ENCODE measurements at regions not wholly inside any gene's neighbourhood (a gene's known extent, or its start where the extent isn't known, plus 50 kb on each side); places are given as distances from the start of the nearest gene placed in this dataset.

GRCh38 chr13:61965756-61966155, 550.1 kb upstream of the PCDH20 start:
- TF ChIP-seq EP300 (IDR thresholded peaks at IDR 0.05) (no peak), POLR2AphosphoS5 (IDR thresholded peaks at IDR 0.05) (no peak), POLR2A (IDR thresholded peaks at IDR 0.05) (no peak), CTCF (IDR thresholded peaks at IDR 0.05) (no peak)
- 85 to 93% methylated on average over 3 to 4 of the region's 4 CpGs for WGBS, 2 donors (ENCODE audit: low coverage in 1 of 2)
- Histone ChIP-seq H3K36me3 (no peaks in the 10 kb centered on the region), H3K27me3 (no peaks in the 10 kb centered on the region), H3K4me1 (no peaks in the 10 kb centered on the region), H3K9me3 (no peaks in the 10 kb centered on the region), H3K27ac (no peak overlapping the region), H3K4me3 (no peak overlapping the region)
- ATAC-seq = no peak

- Histone ChIP-seq H3K27ac (no peak overlapping the region), H3K36me3 (no peaks in the 10 kb centered on the region), H3K9me3 (no peaks in the 10 kb centered on the region), H3K27me3 (no peaks in the 10 kb centered on the region), H3K4me3 (no peak overlapping the region), H3K4me1 (no peaks in the 10 kb centered on the region)
- ATAC-seq = no peak
- TF ChIP-seq POLR2A (IDR thresholded peaks at IDR 0.05) = no peak
- no peak for TF ChIP-seq POLR2AphosphoS5 (IDR thresholded peaks at IDR 0.05)
- TF ChIP-seq EP300 (IDR thresholded peaks at IDR 0.05) = no peak
- no peak for TF ChIP-seq CTCF (IDR thresholded peaks at IDR 0.05)
Measured at GRCh38 chr13:61960981-61961380, 545.3 kb upstream of the PCDH20 start.

GRCh38 chr13:61954092-61954491, 538.4 kb upstream of the PCDH20 start:
- H3K36me3 ChIP-seq = no peaks in the 10 kb centered on the region
- no peak overlapping the region for H3K27ac ChIP-seq
- H3K9me3 ChIP-seq = no peaks in the 10 kb centered on the region
- no peaks in the 10 kb centered on the region for H3K27me3 ChIP-seq
- WGBS, 2 donors (ENCODE audit: low coverage in 1 of 2) = 7 to 30% methylated on average over 3 of the region's 3 CpGs
- TF ChIP-seq CTCF (IDR thresholded peaks at IDR 0.05) (peak in 1 of 4 experiments; percentile 29), EP300 (IDR thresholded peaks at IDR 0.05) (no peak)
- no peak for ATAC-seq
- H3K4me3 ChIP-seq = no peak overlapping the region
- H3K4me1 ChIP-seq = no peaks in the 10 kb centered on the region

GRCh38 chr13:61950828-61951227, 535.2 kb upstream of the PCDH20 start:
- no peak for ATAC-seq
- Histone ChIP-seq H3K36me3 (no peaks in the 10 kb centered on the region), H3K4me1 (no peaks in the 10 kb centered on the region), H3K27ac (no peak overlapping the region), H3K27me3 (no peaks in the 10 kb centered on the region), H3K9me3 (no peaks in the 10 kb centered on the region), H3K4me3 (no peak overlapping the region)
- WGBS, 2 donors (ENCODE audit: low coverage in 1 of 2) = 95% methylated on average over 6 to 8 of the region's 8 CpGs
- TF ChIP-seq CTCF (IDR thresholded peaks at IDR 0.05) = no peak
- no peak for TF ChIP-seq POLR2AphosphoS5 (IDR thresholded peaks at IDR 0.05)
- no peak for TF ChIP-seq EP300 (IDR thresholded peaks at IDR 0.05)
- no peak for TF ChIP-seq POLR2A (IDR thresholded peaks at IDR 0.05)

- H3K4me3 ChIP-seq = no peak overlapping the region
- TF ChIP-seq CTCF (IDR thresholded peaks at IDR 0.05) (no peak), EP300 (IDR thresholded peaks at IDR 0.05) (no peak), POLR2AphosphoS5 (IDR thresholded peaks at IDR 0.05) (no peak), POLR2A (IDR thresholded peaks at IDR 0.05) (no peak)
- H3K9me3 ChIP-seq = no peaks in the 10 kb centered on the region
- no peaks in the 10 kb centered on the region for H3K4me1 ChIP-seq
- ATAC-seq = no peak
- no peaks in the 10 kb centered on the region for H3K27me3 ChIP-seq
- WGBS, 2 donors (ENCODE audit: low coverage in 1 of 2) = 77 to 79% methylated on average over 4 to 7 of the region's 7 CpGs
- no peaks in the 10 kb centered on the region for H3K36me3 ChIP-seq
- H3K27ac ChIP-seq = no peak overlapping the region
Measured at GRCh38 chr13:61944329-61944929, 528.8 kb upstream of the PCDH20 start.

All from gastroesophageal sphincter (tissue), 4 donors.